ENCODE measurements at regions not wholly inside any gene's neighbourhood (a gene's known extent, or its start where the extent isn't known, plus 50 kb on each side); places are given as distances from the start of the nearest gene placed in this dataset.

- TF ChIP-seq CTCF (IDR thresholded peaks at IDR 0.05) (no peak), POLR2A (IDR thresholded peaks at IDR 0.05) (no peak)
These were observed 334.4 kb upstream of the DLGAP1 start for GRCh38 chr18:4789506-4789905.
